ENCODE measurements at regions not wholly inside any gene's neighbourhood (a gene's known extent, or its start where the extent isn't known, plus 50 kb on each side); places are given as distances from the start of the nearest gene placed in this dataset.

- H3K4me2 ChIP-seq (replicated peaks; ENCODE audit: low read depth, low read length, poor library complexity, severe bottlenecking), result no peak overlapping the region
- no peaks in the 10 kb centered on the region for H3K27me3 ChIP-seq (replicated peaks in 1 of 4; ENCODE audit: control extremely low read depth in 1 of 4, control insufficient read depth in 3 of 4, insufficient read depth in 4 of 4, low read length in 3 of 4)
- POLR2A ChIA-PET, result no interaction called here
- H3K27ac Mint-ChIP-seq, result no peak overlapping the region
- CTCF ChIA-PET, result no interaction called here
- no peaks in the 10 kb centered on the region for H3K4me1 Mint-ChIP-seq
- WGBS (ENCODE audit: insufficient coverage), result no CpG with 5 or more reads among the region's 2 CpGs
- no peak for TF ChIP-seq EZH2 (IDR thresholded peaks at IDR 0.05; ENCODE audit: borderline replicate concordance, insufficient read depth, low read depth, low read length, poor library complexity, severe bottlenecking)
- TF ChIP-seq CTCF (IDR thresholded peaks at IDR 0.05), result no peak
- H4K20me1 ChIP-seq (ENCODE audit: control insufficient read depth, insufficient read depth, low read length, poor library complexity, severe bottlenecking), result no peaks in the 10 kb centered on the region
- no peaks in the 10 kb centered on the region for H3K79me2 ChIP-seq (ENCODE audit: control insufficient read depth, insufficient read depth, low read length)
- H3K4me3 Mint-ChIP-seq, result no peak overlapping the region
- H3K9me3 Mint-ChIP-seq (ENCODE audit: insufficient read depth), result no peaks in the 10 kb centered on the region
- no peak overlapping the region for H3K27ac ChIP-seq (ENCODE audit: low read length in 2 of 2)
- no peaks in the 10 kb centered on the region for H3K27me3 Mint-ChIP-seq
- no peak for DNase-seq
- no peaks in the 10 kb centered on the region for H3K4me1 ChIP-seq (ENCODE audit: control insufficient read depth in 2 of 2, insufficient read depth in 2 of 2, low read length in 2 of 2)
- H3K36me3 ChIP-seq (replicated peaks in 1 of 2; ENCODE audit: control extremely low read depth in 1 of 2, control insufficient read depth in 1 of 2, extremely low read depth in 1 of 2, insufficient read depth in 2 of 2, low read length in 1 of 2), result no peaks in the 10 kb centered on the region
- H3K9ac ChIP-seq (ENCODE audit: low read length), result no peak overlapping the region
- no peak overlapping the region for H3K4me3 ChIP-seq (ENCODE audit: control extremely low read depth in 1 of 5, extremely low read depth in 1 of 5, insufficient read depth in 1 of 5, low read depth in 2 of 5, low read length in 4 of 5)
- intact Hi-C loops (cut with micrococcal nuclease), result no loop called here
- no peak overlapping the region for H2AFZ ChIP-seq (ENCODE audit: insufficient read depth, low read depth, low read length, poor library complexity, severe bottlenecking)
- ATAC-seq (ENCODE audit: low read depth), result no peak
- no peaks in the 10 kb centered on the region for H3K9me3 ChIP-seq (ENCODE audit: control extremely low read depth in 1 of 3, control insufficient read depth in 2 of 3, insufficient read depth in 1 of 3, low read length in 2 of 3)
Observed at GRCh38 chrX:14476205-14476604, 53.1 kb upstream of the GLRA2 start.

- intact Hi-C loops (cut with micrococcal nuclease), result no loop called here
- Histone ChIP-seq H2AFZ (ENCODE audit: insufficient read depth, low read depth, low read length, poor library complexity, severe bottlenecking) (no peak overlapping the region), H3K4me2 (replicated peaks; ENCODE audit: low read depth, low read length, poor library complexity, severe bottlenecking) (no peak overlapping the region), H3K79me2 (ENCODE audit: control insufficient read depth, insufficient read depth, low read length) (no peaks in the 10 kb centered on the region), H3K27ac (ENCODE audit: low read length in 2 of 2) (no peak overlapping the region), H3K36me3 (replicated peaks in 1 of 2; ENCODE audit: control extremely low read depth in 1 of 2, control insufficient read depth in 1 of 2, extremely low read depth in 1 of 2, insufficient read depth in 2 of 2, low read length in 1 of 2) (no peaks in the 10 kb centered on the region), H3K27me3 (replicated peaks in 1 of 4; ENCODE audit: control extremely low read depth in 1 of 4, control insufficient read depth in 3 of 4, insufficient read depth in 4 of 4, low read length in 3 of 4) (no peaks in the 10 kb centered on the region), H3K9ac (ENCODE audit: low read length) (no peak overlapping the region), H3K4me3 (ENCODE audit: control extremely low read depth in 1 of 5, extremely low read depth in 1 of 5, insufficient read depth in 1 of 5, low read depth in 2 of 5, low read length in 4 of 5) (no peak overlapping the region), H3K4me1 (ENCODE audit: control insufficient read depth in 2 of 2, insufficient read depth in 2 of 2, low read length in 2 of 2) (no peaks in the 10 kb centered on the region), H3K9me3 (ENCODE audit: control extremely low read depth in 1 of 3, control insufficient read depth in 2 of 3, insufficient read depth in 1 of 3, low read length in 2 of 3) (no peaks in the 10 kb centered on the region), H4K20me1 (ENCODE audit: control insufficient read depth, insufficient read depth, low read length, poor library complexity, severe bottlenecking) (no peaks in the 10 kb centered on the region)
- TF ChIP-seq CTCF (IDR thresholded peaks at IDR 0.05), result no peak
- TF ChIP-seq EZH2 (IDR thresholded peaks at IDR 0.05; ENCODE audit: borderline replicate concordance, insufficient read depth, low read depth, low read length, poor library complexity, severe bottlenecking), result no peak
- H3K27me3 Mint-ChIP-seq, result no peaks in the 10 kb centered on the region
- H3K9me3 Mint-ChIP-seq (ENCODE audit: insufficient read depth), result peaks cover 2% of the 10 kb centered on the region
- CTCF ChIA-PET, result no interaction called here
- no peak for DNase-seq
- H3K27ac Mint-ChIP-seq, result no peak overlapping the region
- no peak for ATAC-seq (ENCODE audit: low read depth)
- WGBS (ENCODE audit: insufficient coverage), result no CpG with 5 or more reads among the region's 2 CpGs
- H3K4me3 Mint-ChIP-seq, result no peak overlapping the region
- no peaks in the 10 kb centered on the region for H3K4me1 Mint-ChIP-seq
- POLR2A ChIA-PET, result no interaction called here
Observed at GRCh38 chrX:14449773-14450172, 79.6 kb upstream of the GLRA2 start.

Measured in B cell (primary cell).